H1 (cell line): ENCODE measurements at regions not wholly inside any gene's neighbourhood (a gene's known extent, or its start where the extent isn't known, plus 50 kb on each side); places are given as distances from the start of the nearest gene placed in this dataset.

Source experiments
- CTCF ChIA-PET: fragments of 300-600 bp; sonication (Branson Sonifier 250); formaldehyde crosslinking; loops from one replicate; lab custom pipeline; 2021; ENCODE audit not compliant: partially characterized antibody; lab: Charles Lee
- POLR2A ChIA-PET: fragments of 300-600 bp; sonication (Branson Sonifier 250); formaldehyde crosslinking; loops from one replicate; lab custom pipeline; 2021; ENCODE audit warnings: inconsistent platforms; ENCODE audit not compliant: partially characterized antibody; lab: Charles Lee
- DNase-seq, 2 experiments: peaks; one replicate each; pipeline versions ENCODE4 v3.0.0 to v3.0.0-alpha.2; 2010 to 2022; ENCODE audit warnings: low spot score in 2 of 2, low read depth in 1 of 2, mixed read lengths in 1 of 2
- FAIRE-seq: peaks from 2 replicates; lab custom pipeline; 2011; peaks lifted over from hg19 to GRCh38; lab: Jason Lieb, UNC
- H2AFZ ChIP-seq: 2 replicates; pipeline ENCODE4 v1.8.1; 2012; ENCODE audit warnings: low read length, inconsistent platforms
- H2AK5ac ChIP-seq: 2 replicates; pipeline ENCODE4 v1.6.1; 2013; ENCODE audit warnings: low read depth, low read length
- H2BK120ac ChIP-seq: replicated peaks from 2 replicates; pipeline ENCODE3; 2013; ENCODE audit warnings: low read depth, low read length, inconsistent platforms
- H2BK12ac ChIP-seq: 2 replicates; pipeline ENCODE4 v1.6.1; 2013; ENCODE audit warnings: low read depth, low read length
- H2BK15ac ChIP-seq: 2 replicates; pipeline ENCODE4 v1.6.1; 2013; ENCODE audit warnings: low read length
- H2BK20ac ChIP-seq: 2 replicates; pipeline ENCODE4 v1.6.1; 2013; ENCODE audit warnings: low read length
- H2BK5ac ChIP-seq: 2 replicates; pipeline ENCODE4 v1.6.1; 2013; ENCODE audit warnings: low read depth, low read length
- H3K14ac ChIP-seq: 2 replicates; pipeline ENCODE4 v1.6.1; 2013; ENCODE audit warnings: inconsistent platforms; ENCODE audit not compliant: insufficient read length
- H3K18ac ChIP-seq: 2 replicates; pipeline ENCODE4 v1.6.1; 2013; ENCODE audit warnings: low read length; ENCODE audit errors: extremely low read depth
- H3K23ac ChIP-seq: 2 replicates; pipeline ENCODE4 v1.6.1; 2013; ENCODE audit warnings: inconsistent platforms; ENCODE audit not compliant: insufficient read length
- H3K23me2 ChIP-seq: 2 replicates; pipeline ENCODE4 v1.6.1; 2013; ENCODE audit warnings: low read depth, low read length
- H3K27ac ChIP-seq: 2 replicates; pipeline ENCODE4 v1.6.1; 2011; ENCODE audit warnings: low read depth, low read length, inconsistent platforms
- H3K27me3 ChIP-seq, 4 experiments: replicated peaks in 1 of 4; 1 replicate in 1 of 4; 2 replicates in 3 of 4; pipeline versions ENCODE4 v1.6.1 to v1.8.1; 2011 to 2013; ENCODE audit warnings: low read length in 3 of 4, mild to moderate bottlenecking in 3 of 4, inconsistent platforms in 2 of 4, mixed read lengths in 2 of 4, moderate library complexity in 1 of 4; ENCODE audit not compliant: control insufficient read depth in 3 of 4, insufficient read depth in 3 of 4; ENCODE audit errors: extremely low read depth in 1 of 4
- H3K36me3 ChIP-seq, 4 experiments: 2 replicates each; pipeline versions ENCODE4 v1.6.1 to v1.8.1; 2011 to 2013; ENCODE audit warnings: mild to moderate bottlenecking in 4 of 4, low read length in 3 of 4, moderate library complexity in 2 of 4, control low read depth in 1 of 4, inconsistent platforms in 1 of 4; ENCODE audit not compliant: insufficient read depth in 4 of 4, control insufficient read depth in 2 of 4
- H3K4ac ChIP-seq: replicated peaks from 2 replicates; pipeline ENCODE3; 2013; ENCODE audit warnings: low read length, low read depth, mixed read lengths, inconsistent platforms; ENCODE audit not compliant: insufficient read length
- H3K4me1 ChIP-seq, 4 experiments: replicated peaks in 1 of 4; 1 replicate in 1 of 4; 2 replicates in 3 of 4; pipeline versions ENCODE4 v1.6.1 to v1.8.1; 2011 to 2013; ENCODE audit warnings: low read length in 3 of 4, inconsistent platforms in 2 of 4, mixed read lengths in 1 of 4; ENCODE audit not compliant: insufficient read depth in 4 of 4, control insufficient read depth in 3 of 4
- H3K4me2 ChIP-seq, 2 experiments: 2 replicates each; pipeline versions ENCODE4 v1.6.1 to v1.8.1; 2011 to 2013; ENCODE audit warnings: low read depth in 2 of 2, low read length in 2 of 2, control low read depth in 1 of 2, inconsistent platforms in 1 of 2, mild to moderate bottlenecking in 1 of 2; ENCODE audit not compliant: insufficient read depth in 1 of 2
- H3K4me3 ChIP-seq, 4 experiments: fragments of 200-600, 300-600 bp in 1 of 4; sonication (generic), shearing (Covaris generic), sonication (Bioruptor Twin) in 1 of 4; 2 replicates each; pipeline versions ENCODE4 v1.5.1 to v1.8.1; 2011 to 2016; ENCODE audit warnings: low read length in 4 of 4, low read depth in 3 of 4, control low read depth in 2 of 4, inconsistent platforms in 2 of 4, mild to moderate bottlenecking in 2 of 4, mixed read lengths in 1 of 4, moderate library complexity in 1 of 4; ENCODE audit not compliant: insufficient read depth in 2 of 4; ENCODE audit errors: extremely low read depth in 1 of 4
- H3K56ac ChIP-seq: replicated peaks from 2 replicates; pipeline ENCODE3; 2013; ENCODE audit warnings: low read depth, mild to moderate bottlenecking, mixed read lengths, low read length, inconsistent platforms; ENCODE audit not compliant: insufficient read length
- H3K79me1 ChIP-seq: 2 replicates; pipeline ENCODE4 v1.6.1; 2013; ENCODE audit warnings: low read depth, low read length, control low read depth
- H3K79me2 ChIP-seq, 2 experiments: 2 replicates each; pipeline versions ENCODE4 v1.6.1 to v1.8.1; 2012 to 2013; ENCODE audit warnings: low read length in 2 of 2, mild to moderate bottlenecking in 2 of 2, inconsistent platforms in 1 of 2; ENCODE audit not compliant: insufficient read depth in 2 of 2, control insufficient read depth in 1 of 2
- H3K9ac ChIP-seq, 4 experiments: replicated peaks in 1 of 4; 1 replicate in 1 of 4; 2 replicates in 3 of 4; pipeline versions ENCODE4 v1.6.1 to v1.8.1; 2011 to 2013; ENCODE audit warnings: low read depth in 3 of 4, low read length in 3 of 4, control low read depth in 2 of 4, mild to moderate bottlenecking in 2 of 4, moderate library complexity in 2 of 4, inconsistent platforms in 1 of 4; ENCODE audit errors: extremely low read depth in 1 of 4
- H3K9me3 ChIP-seq, 2 experiments: 2 replicates each; pipeline versions ENCODE4 v1.6.1 to v1.8.1; 2012 to 2013; ENCODE audit warnings: mild to moderate bottlenecking in 2 of 2, moderate library complexity in 2 of 2, control low read depth in 1 of 2, inconsistent platforms in 1 of 2, low read depth in 1 of 2, low read length in 1 of 2, mixed read lengths in 1 of 2; ENCODE audit not compliant: insufficient read depth in 2 of 2
- H4K20me1 ChIP-seq, 2 experiments: replicated peaks in 1 of 2; 2 replicates each; pipeline versions ENCODE3 to v1.8.1; 2011 to 2013; ENCODE audit warnings: inconsistent platforms in 2 of 2, low read length in 2 of 2, mild to moderate bottlenecking in 1 of 2; ENCODE audit not compliant: insufficient read depth in 2 of 2, control insufficient read depth in 1 of 2
- H4K5ac ChIP-seq: 2 replicates; pipeline ENCODE4 v1.6.1; 2013; ENCODE audit warnings: low read length, low read depth, mixed read lengths, inconsistent platforms; ENCODE audit not compliant: insufficient read length
- H4K8ac ChIP-seq: 2 replicates; pipeline ENCODE4 v1.8.0; 2013; ENCODE audit warnings: mild to moderate bottlenecking, moderate library complexity, low read length, inconsistent platforms; ENCODE audit not compliant: insufficient read depth; ENCODE audit errors: extremely low read depth
- H4K91ac ChIP-seq: replicated peaks from 2 replicates; pipeline ENCODE3; 2013; ENCODE audit warnings: low read length, mixed read lengths, inconsistent platforms; ENCODE audit not compliant: insufficient read length
- MAFK ChIP-seq: IDR thresholded peaks from 2 replicates; pipeline ENCODE4 v1.6.1; 2012; ENCODE audit warnings: low read depth, mild to moderate bottlenecking, improper control_type of control experiment, low read length
- TBP ChIP-seq: IDR thresholded peaks from 2 replicates; pipeline ENCODE4 v1.6.1; 2011; ENCODE audit warnings: low read depth, low read length, improper control_type of control experiment
- WGBS, 2 experiments: shearing (Covaris generic) in 1 of 2; methylation state at CpG; one replicate each; pipeline versions ENCODE4 v1.1.6 to v1.1.7; 2013 to 2015; ENCODE audit warnings: low lambda C conversion rate in 2 of 2, mixed read lengths in 2 of 2, inconsistent platforms in 1 of 2, low coverage in 1 of 2, missing lambda C conversion rate in 1 of 2; ENCODE audit not compliant: insufficient replicate concordance in 2 of 2, insufficient coverage in 1 of 2, insufficient read length in 1 of 2; ENCODE audit errors: extremely low coverage in 1 of 2, missing lambda C conversion rate in 1 of 2; 5-methylcytosine and 5-hydroxymethylcytosine counted together

DNA sequence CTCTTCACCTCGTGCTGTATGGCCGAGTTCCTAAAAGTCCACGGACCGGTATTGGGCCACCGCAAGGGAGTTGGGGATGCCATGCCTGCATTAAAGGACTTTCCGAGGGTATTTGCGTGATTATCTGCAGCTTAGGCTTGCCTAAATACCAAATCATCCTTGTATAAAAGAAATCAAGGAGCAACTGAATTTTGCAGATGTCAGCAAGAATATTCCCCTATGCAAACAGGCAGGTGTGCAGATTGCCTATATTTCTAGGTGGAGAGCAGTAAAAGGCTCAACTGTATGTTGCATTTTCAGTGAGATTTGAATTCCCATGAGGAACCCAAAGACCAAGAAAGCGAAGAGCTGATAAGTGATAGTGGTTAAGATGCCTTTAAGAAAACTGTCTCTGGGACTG is 452.3 kb downstream of the CDH11 start:
- H2BK15ac ChIP-seq, result no peak overlapping the region
- no peak overlapping the region for H4K8ac ChIP-seq
- POLR2A ChIA-PET, result no interaction called here
- no peak overlapping the region for H3K4me2 ChIP-seq
- H3K4me3 ChIP-seq, result no peak overlapping the region
- H3K36me3 ChIP-seq, result no peaks in the 10 kb centered on the region
- no peak overlapping the region for H2AFZ ChIP-seq
- H3K9me3 ChIP-seq, result no peaks in the 10 kb centered on the region
- no peak for TF ChIP-seq TBP
- peak; percentile 33; the same call in 1 of the 2 replicates for TF ChIP-seq MAFK
- H3K79me1 ChIP-seq, result no peaks in the 10 kb centered on the region; the same call in 1 of the 2 replicates
- H4K5ac ChIP-seq, result no peak overlapping the region
- no peak overlapping the region for H2AK5ac ChIP-seq
- DNase-seq (no peak), FAIRE-seq (no peak)
- no peak overlapping the region for H2BK5ac ChIP-seq
- no peak overlapping the region for H3K14ac ChIP-seq
- CTCF ChIA-PET, result no interaction called here
- no peak overlapping the region for H3K27ac ChIP-seq
- H3K23me2 ChIP-seq, result no peaks in the 10 kb centered on the region
- no peak overlapping the region for H3K56ac ChIP-seq
- WGBS, 2 experiments, result 98% methylated on average over 8 of the region's 8 CpGs; no CpG with 5 or more reads in 1 of the 2 experiments
- no peaks in the 10 kb centered on the region for H3K27me3 ChIP-seq
- H2BK20ac ChIP-seq, result no peak overlapping the region
- no peak overlapping the region for H3K18ac ChIP-seq
- no peaks in the 10 kb centered on the region for H4K20me1 ChIP-seq
- H2BK120ac ChIP-seq, result no peak overlapping the region
- H3K23ac ChIP-seq, result no peak overlapping the region
- H4K91ac ChIP-seq, result no peak overlapping the region
- H3K9ac ChIP-seq, result no peak overlapping the region
- no peak overlapping the region for H3K4ac ChIP-seq
- 0 out of 7 replicates have a peak, but pooled peaks cover 0 to 3% (median 0%) of the 10 kb centered on the region in 4 experiments for H3K4me1 ChIP-seq
- H3K79me2 ChIP-seq, result no peaks in the 10 kb centered on the region
- H2BK12ac ChIP-seq, result no peak overlapping the region
